Stimulated activated CD4-positive, alpha-beta T cell treated with anti-CD3 and anti-CD28 coated beads, TNF-alpha, amount 100 ng/mL, for 24 hours (primary cell): ENCODE measurements at regions not wholly inside any gene's neighbourhood (a gene's known extent, or its start where the extent isn't known, plus 50 kb on each side); places are given as distances from the start of the nearest gene placed in this dataset.

Experiments used
- DNase-seq, 3 experiments: peaks; one replicate each; pipeline ENCODE4 v3.0.0-alpha.2; 2020; ENCODE audit warnings: low read depth in 3 of 3

GRCh38 chr2:60657673-60658072 lies 98.4 kb upstream of the PAPOLG start:
- DNase-seq: no peak

DNA sequence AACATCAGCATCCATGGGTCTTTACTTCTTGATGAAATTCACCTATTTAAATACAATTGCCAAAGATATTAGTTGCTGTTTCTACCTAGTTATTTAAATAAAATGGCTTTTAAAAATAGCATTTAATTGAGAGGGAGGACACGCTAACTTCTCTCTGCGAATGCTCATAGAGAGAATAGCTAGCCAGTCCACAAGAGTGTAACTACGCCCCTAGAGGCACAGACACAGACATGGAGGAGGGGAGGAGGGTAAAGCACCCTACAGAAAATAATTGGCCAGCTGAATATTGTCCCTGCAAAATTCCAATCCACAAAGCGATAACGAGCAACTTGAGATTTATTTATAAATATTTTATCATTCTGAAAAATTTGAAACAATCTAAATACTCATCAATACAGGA lies 97.0 kb upstream of the PAPOLG start:
- no peak for DNase-seq

DNA sequence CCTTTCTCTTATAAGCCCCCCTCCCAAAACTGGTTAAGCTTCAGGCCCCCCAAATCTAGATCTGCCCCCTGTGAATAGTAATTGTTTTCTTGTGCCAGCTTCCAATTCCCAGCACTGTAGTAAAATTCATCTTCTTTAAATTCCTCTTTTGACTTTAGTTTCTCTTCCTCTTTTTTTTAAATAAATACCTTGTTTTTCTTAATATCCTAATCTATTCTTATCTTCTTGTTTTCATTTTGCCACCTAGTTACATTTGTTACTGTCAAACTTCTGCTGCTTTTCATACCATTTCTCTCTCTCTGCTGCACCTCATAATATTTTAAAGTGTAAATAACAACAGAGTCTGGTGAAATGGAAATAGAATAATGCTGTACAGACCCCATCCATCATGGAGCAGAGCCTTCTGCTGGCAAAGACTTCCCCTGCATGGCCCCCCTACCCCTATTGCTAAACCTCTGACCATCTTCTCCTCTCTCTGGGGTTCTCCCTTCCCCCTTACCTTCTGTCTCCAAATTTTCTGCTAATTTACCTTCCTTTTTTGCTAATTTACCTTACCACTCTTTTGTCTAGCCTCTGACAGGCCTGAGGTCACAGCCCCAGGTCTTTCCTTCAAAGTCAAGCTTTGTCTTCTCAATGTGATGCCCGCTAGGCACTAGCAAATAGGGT lies 94.9 kb upstream of the PAPOLG start:
- DNase-seq: no peak

DNA sequence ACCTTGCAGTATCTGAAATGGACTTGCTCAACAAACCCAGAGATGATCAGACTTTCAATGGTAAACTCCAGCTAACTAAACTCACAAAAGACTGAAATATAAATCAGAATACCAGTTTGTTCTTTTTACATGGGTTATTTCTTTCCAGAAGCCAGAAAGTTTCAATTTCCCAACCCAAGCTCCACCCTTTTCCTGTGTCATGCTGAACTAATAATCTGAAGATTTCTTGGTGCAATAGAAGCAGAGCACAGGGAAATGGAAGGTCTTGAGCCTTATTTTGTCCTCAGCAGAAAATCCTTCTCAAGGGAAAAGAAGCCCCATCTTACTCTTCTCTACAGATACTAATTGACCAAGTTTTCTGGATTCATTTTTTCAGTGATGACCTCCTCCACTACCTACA lies 93.3 kb upstream of the PAPOLG start:
- no peak for DNase-seq

GRCh38 chr2:60671966-60672365 lies 84.1 kb upstream of the PAPOLG start:
- DNase-seq: no peak

- DNase-seq: peak; percentile 59 to 84 (median 61)
Observed at GRCh38 chr2:60674524-60675165, 81.4 kb upstream of the PAPOLG start.

DNA sequence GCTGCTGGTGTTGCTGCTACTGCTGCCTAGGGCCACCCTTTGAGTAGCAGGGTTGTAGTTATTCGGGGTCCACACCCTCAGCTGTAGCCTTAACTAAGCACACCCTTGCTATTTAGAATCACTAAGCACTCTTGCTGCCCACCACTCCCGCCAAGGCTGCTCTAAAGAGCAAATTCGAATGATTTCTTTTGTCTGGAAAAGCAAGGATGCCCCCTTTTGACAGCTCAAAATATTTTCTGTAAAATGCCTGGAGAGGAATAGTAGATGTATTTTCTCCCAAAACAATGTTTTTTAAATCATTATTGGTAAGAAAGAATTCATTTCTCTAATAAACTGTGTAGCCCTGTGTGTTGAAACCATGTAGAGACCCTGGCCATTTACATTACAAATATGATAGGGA lies 80.8 kb upstream of the PAPOLG start:
- DNase-seq: no peak

- DNase-seq: no peak
Observed at GRCh38 chr2:60676706-60677330, 79.2 kb upstream of the PAPOLG start.

DNA sequence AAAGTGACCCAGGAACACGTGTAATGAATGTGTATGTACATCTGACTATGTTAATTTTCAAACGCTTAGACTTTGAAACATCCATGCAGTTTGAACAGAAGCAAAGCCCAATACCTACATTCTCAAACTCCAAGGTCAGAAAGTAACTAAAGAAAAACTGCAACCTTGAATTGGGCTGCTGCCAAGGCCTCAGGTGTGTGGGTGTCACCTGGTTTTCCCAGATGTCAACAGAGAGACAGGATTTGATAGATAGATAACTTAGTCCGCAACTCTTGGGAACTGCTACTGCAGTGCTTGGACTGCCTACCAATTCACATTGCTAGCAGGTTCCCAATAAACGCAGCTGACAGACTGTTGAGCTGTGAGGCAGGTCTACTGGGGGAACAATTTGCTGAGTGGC lies 78.7 kb upstream of the PAPOLG start:
- no peak for DNase-seq

DNA sequence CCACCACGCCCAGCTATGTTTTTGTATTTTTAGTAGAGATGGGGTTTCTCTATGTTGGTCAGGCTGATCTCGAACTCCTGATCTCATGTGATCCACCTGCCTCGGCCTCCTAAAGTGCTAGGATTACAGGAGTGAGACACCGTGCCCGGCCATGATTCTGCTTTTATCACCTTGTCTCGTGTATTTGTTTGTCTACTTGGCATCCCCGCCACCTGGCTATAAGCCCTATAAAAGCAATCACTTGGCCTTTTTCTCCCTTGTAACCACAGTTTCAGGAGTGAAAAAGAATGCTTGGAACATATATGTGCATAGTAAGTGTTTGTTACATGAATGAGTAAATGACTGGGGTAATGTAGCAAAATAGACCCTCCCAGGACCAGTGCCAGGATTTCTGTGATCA lies 77.5 kb upstream of the PAPOLG start:
- no peak for DNase-seq

- no peak for DNase-seq
Observed at GRCh38 chr2:60679036-60679780, 76.9 kb upstream of the PAPOLG start.

GRCh38 chr2:60693551-60693950 lies 62.5 kb upstream of the PAPOLG start:
- DNase-seq: no peak

GRCh38 chr2:60695793-60696192 lies 60.3 kb upstream of the PAPOLG start:
- no peak for DNase-seq

DNA sequence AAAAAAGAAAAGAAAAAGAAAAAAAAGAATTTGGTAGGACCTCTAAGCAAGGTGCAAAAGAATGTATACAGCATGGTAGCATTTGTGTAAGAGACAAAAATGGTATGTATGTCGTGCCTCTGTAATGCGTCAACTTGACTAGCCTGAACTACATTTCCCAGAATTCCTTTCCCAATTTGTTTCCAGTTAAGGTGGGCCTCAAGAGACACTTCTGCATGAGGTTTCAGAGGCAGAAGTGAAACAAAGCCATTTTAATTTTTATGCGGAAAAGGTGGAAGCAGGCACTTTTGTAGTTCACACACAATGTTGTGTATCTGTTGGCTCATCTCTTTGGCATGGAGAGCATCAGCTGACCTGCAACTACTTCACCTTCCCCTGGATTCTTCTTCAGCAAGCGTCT lies 56.5 kb upstream of the PAPOLG start:
- DNase-seq: no peak

- no peak for DNase-seq
Observed at GRCh38 chr2:60706021-60706420, 50.0 kb upstream of the PAPOLG start.
